DND-41 (cell line): ENCODE measurements at regions not wholly inside any gene's neighbourhood (a gene's known extent, or its start where the extent isn't known, plus 50 kb on each side); places are given as distances from the start of the nearest gene placed in this dataset.

Experiments
- ATAC-seq: fragments of 200-7000 bp; cut with Tn5 transposase; 3 replicates; pipeline ENCODE4 v1.9.1; 2021; ENCODE audit warnings: low read depth; ENCODE audit not compliant: insufficient read depth
- DNase-seq: peaks from one replicate; pipeline ENCODE4 v3.0.0-alpha.2; 2020
- H2AFZ ChIP-seq: 2 replicates; pipeline ENCODE4 v1.6.0; 2012; ENCODE audit warnings: low read depth, low read length
- H3K27ac ChIP-seq: 2 replicates; pipeline ENCODE4 v1.5.1; 2012; ENCODE audit warnings: low read length, inconsistent platforms
- H3K27me3 ChIP-seq: fragments of 200-600 bp; sonication (generic); 2 replicates; pipeline ENCODE4 v1.6.0; 2012; ENCODE audit warnings: low read length, mild to moderate bottlenecking, inconsistent platforms; ENCODE audit not compliant: insufficient read depth, poor library complexity
- H3K36me3 ChIP-seq: 2 replicates; pipeline ENCODE4 v1.5.1; 2012; ENCODE audit warnings: low read length, inconsistent platforms; ENCODE audit not compliant: insufficient read depth
- H3K4me1 ChIP-seq: 2 replicates; pipeline ENCODE4 v1.5.1; 2012; ENCODE audit warnings: mild to moderate bottlenecking, low read length; ENCODE audit not compliant: insufficient read depth
- H3K4me2 ChIP-seq: 2 replicates; pipeline ENCODE4 v1.6.0; 2012; ENCODE audit warnings: mild to moderate bottlenecking, moderate library complexity, low read length, inconsistent platforms; ENCODE audit not compliant: insufficient read depth
- H3K4me3 ChIP-seq, 2 experiments: fragments of 200-600 bp in 1 of 2; shearing (Covaris generic) in 1 of 2; 2 replicates each; pipeline ENCODE4 v1.5.1; 2012 to 2016; ENCODE audit warnings: inconsistent platforms in 2 of 2, low read length in 2 of 2, mild to moderate bottlenecking in 2 of 2, low read depth in 1 of 2, moderate library complexity in 1 of 2
- H3K79me2 ChIP-seq: 2 replicates; pipeline ENCODE4 v1.6.0; 2012; ENCODE audit warnings: low read length, inconsistent platforms; ENCODE audit not compliant: insufficient read depth
- H3K9ac ChIP-seq: 2 replicates; pipeline ENCODE4 v1.6.0; 2012; ENCODE audit warnings: low read depth, mild to moderate bottlenecking, inconsistent platforms, low read length, moderate library complexity
- H3K9me3 ChIP-seq: 2 replicates; pipeline ENCODE4 v1.5.1; 2012; ENCODE audit warnings: low read length, moderate library complexity, mild to moderate bottlenecking, inconsistent platforms; ENCODE audit not compliant: insufficient read depth, severe bottlenecking
- H4K20me1 ChIP-seq: 2 replicates; pipeline ENCODE4 v1.6.0; 2012; ENCODE audit warnings: low read length; ENCODE audit not compliant: insufficient read depth
- CTCF ChIP-seq: IDR thresholded peaks from 2 replicates; pipeline ENCODE4 v1.5.1; 2012; ENCODE audit warnings: borderline replicate concordance, low read length, moderate library complexity, mild to moderate bottlenecking; ENCODE audit not compliant: poor library complexity, severe bottlenecking; ENCODE audit errors: extremely low read depth
- EZH2 ChIP-seq: IDR thresholded peaks from 3 replicates; pipeline ENCODE4 v1.6.1; 2012; ENCODE audit warnings: borderline replicate concordance, low read depth, mild to moderate bottlenecking, moderate library complexity, low read length, inconsistent platforms; ENCODE audit not compliant: severe bottlenecking

- H2AFZ ChIP-seq, result no peak overlapping the region
- no peak for TF ChIP-seq EZH2
- TF ChIP-seq CTCF, result no peak
- ATAC-seq (no peak), DNase-seq (no peak)
- H3K9me3 ChIP-seq, result no peaks in the 10 kb centered on the region
- no peak overlapping the region for H3K9ac ChIP-seq
- no peaks in the 10 kb centered on the region for H3K27me3 ChIP-seq
- no peak overlapping the region for H3K4me3 ChIP-seq
- no peaks in the 10 kb centered on the region for H4K20me1 ChIP-seq
- no peaks in the 10 kb centered on the region for H3K4me1 ChIP-seq
- H3K36me3 ChIP-seq, result no peaks in the 10 kb centered on the region
- H3K79me2 ChIP-seq, result no peaks in the 10 kb centered on the region
- H3K27ac ChIP-seq, result no peak overlapping the region
- no peak overlapping the region for H3K4me2 ChIP-seq
Observed at GRCh38 chr3:145882436-145882835, 278.5 kb downstream of the PLOD2 start.

GRCh38 chr3:145889730-145890129 lies 271.3 kb downstream of the PLOD2 start:
- Histone ChIP-seq H3K9ac (no peak overlapping the region), H4K20me1 (no peaks in the 10 kb centered on the region), H3K9me3 (no peaks in the 10 kb centered on the region), H3K27ac (no peak overlapping the region), H3K79me2 (no peaks in the 10 kb centered on the region), H3K4me2 (no peak overlapping the region), H2AFZ (no peak overlapping the region), H3K27me3 (no peaks in the 10 kb centered on the region), H3K4me3 (no peak overlapping the region), H3K4me1 (no peaks in the 10 kb centered on the region), H3K36me3 (no peaks in the 10 kb centered on the region)
- TF ChIP-seq CTCF, result no peak
- no peak for TF ChIP-seq EZH2
- DNase-seq, result no peak
- ATAC-seq, result no peak

GRCh38 chr3:145892869-145893268 lies 268.1 kb downstream of the PLOD2 start:
- Histone ChIP-seq H3K9ac (no peak overlapping the region), H3K27me3 (no peaks in the 10 kb centered on the region), H3K36me3 (no peaks in the 10 kb centered on the region), H3K27ac (no peak overlapping the region), H3K4me1 (no peaks in the 10 kb centered on the region), H3K4me3 (no peak overlapping the region), H3K4me2 (no peak overlapping the region), H3K9me3 (no peaks in the 10 kb centered on the region), H3K79me2 (no peaks in the 10 kb centered on the region), H4K20me1 (no peaks in the 10 kb centered on the region), H2AFZ (no peak overlapping the region)
- TF ChIP-seq CTCF, result no peak
- TF ChIP-seq EZH2, result no peak
- DNase-seq (no peak), ATAC-seq (no peak)

DNA sequence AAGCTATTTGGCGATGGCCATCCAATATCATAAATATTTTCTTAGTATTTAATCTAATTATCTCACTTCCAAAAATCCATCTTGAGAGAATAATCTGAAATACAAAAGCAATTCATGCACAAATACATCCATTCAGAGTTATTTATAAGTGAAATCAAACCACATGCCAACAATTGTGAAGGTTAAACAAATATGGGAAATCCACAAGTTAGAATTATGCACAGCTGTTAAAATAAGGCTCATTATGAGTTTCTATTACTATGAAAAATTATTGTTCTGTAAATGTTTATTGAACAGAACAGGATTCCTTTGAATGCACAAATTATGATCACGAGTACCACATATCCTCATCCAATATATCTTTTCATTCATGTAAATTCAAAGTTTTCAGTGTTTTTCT lies 267.7 kb downstream of the PLOD2 start:
- no peak overlapping the region for H3K9ac ChIP-seq
- no peak overlapping the region for H2AFZ ChIP-seq
- H3K4me1 ChIP-seq, result no peaks in the 10 kb centered on the region
- no peaks in the 10 kb centered on the region for H4K20me1 ChIP-seq
- H3K27me3 ChIP-seq, result no peaks in the 10 kb centered on the region
- TF ChIP-seq EZH2, result no peak
- no peak for TF ChIP-seq CTCF
- H3K4me2 ChIP-seq, result no peak overlapping the region
- no peaks in the 10 kb centered on the region for H3K9me3 ChIP-seq
- no peaks in the 10 kb centered on the region for H3K36me3 ChIP-seq
- no peak overlapping the region for H3K4me3 ChIP-seq
- ATAC-seq (no peak), DNase-seq (no peak)
- H3K27ac ChIP-seq, result no peak overlapping the region
- H3K79me2 ChIP-seq, result no peaks in the 10 kb centered on the region
